H9 (cell line): ENCODE measurements at regions not wholly inside any gene's neighbourhood (a gene's known extent, or its start where the extent isn't known, plus 50 kb on each side); places are given as distances from the start of the nearest gene placed in this dataset.

Experiments
- DNase-seq: peaks from one replicate; pipeline ENCODE4 v3.0.0-alpha.2; 2017
- H2AFZ ChIP-seq: one replicate; pipeline ENCODE4 v1.6.1; 2013; ENCODE audit warnings: mild to moderate bottlenecking, low read length, control low read depth, moderate library complexity
- H2AK5ac ChIP-seq: 2 replicates; pipeline ENCODE4 v1.6.1; 2013; ENCODE audit warnings: low read length, control low read depth, mixed read lengths; ENCODE audit not compliant: insufficient read length
- H2BK120ac ChIP-seq: one replicate; pipeline ENCODE4 v1.6.1; 2013; ENCODE audit warnings: low read depth, mild to moderate bottlenecking, low read length, control low read depth, inconsistent platforms; ENCODE audit not compliant: poor library complexity, severe bottlenecking
- H2BK12ac ChIP-seq: 2 replicates; pipeline ENCODE4 v1.6.1; 2013; ENCODE audit warnings: low read length, control low read depth, mixed read lengths, low read depth; ENCODE audit not compliant: insufficient read length
- H2BK15ac ChIP-seq: 2 replicates; pipeline ENCODE4 v1.6.1; 2013; ENCODE audit warnings: low read depth, low read length, control low read depth
- H2BK20ac ChIP-seq: one replicate; pipeline ENCODE4 v1.6.1; 2013; ENCODE audit warnings: low read depth, mild to moderate bottlenecking, low read length, control low read depth, inconsistent platforms; ENCODE audit not compliant: poor library complexity, severe bottlenecking
- H2BK5ac ChIP-seq: 2 replicates; pipeline ENCODE4 v1.6.1; 2013; ENCODE audit warnings: low read length, control low read depth, mixed read lengths; ENCODE audit not compliant: insufficient read length
- H3K14ac ChIP-seq: 2 replicates; pipeline ENCODE4 v1.6.1; 2013; ENCODE audit warnings: low read length, control low read depth; ENCODE audit not compliant: insufficient read depth
- H3K18ac ChIP-seq: 2 replicates; pipeline ENCODE4 v1.6.1; 2013; ENCODE audit warnings: low read depth, mild to moderate bottlenecking, mixed read lengths, low read length, control low read depth; ENCODE audit not compliant: insufficient read length
- H3K23ac ChIP-seq: 2 replicates; pipeline ENCODE4 v1.6.1; 2013; ENCODE audit warnings: low read length, control low read depth, mixed read lengths, low read depth; ENCODE audit not compliant: insufficient read length
- H3K23me2 ChIP-seq: 2 replicates; pipeline ENCODE4 v1.6.1; 2013; ENCODE audit warnings: low read depth, mild to moderate bottlenecking, mixed read lengths, low read length, control low read depth; ENCODE audit not compliant: insufficient read length, poor library complexity, severe bottlenecking
- H3K27ac ChIP-seq: 2 replicates; pipeline ENCODE4 v1.5.1; 2013; ENCODE audit warnings: low read length, control low read depth, mixed read lengths, low read depth; ENCODE audit not compliant: insufficient read length
- H3K27me3 ChIP-seq: 2 replicates; pipeline ENCODE4 v1.6.1; 2013; ENCODE audit warnings: low read length, control low read depth, inconsistent platforms; ENCODE audit not compliant: insufficient read depth
- H3K4ac ChIP-seq: 2 replicates; pipeline ENCODE4 v1.6.1; 2013; ENCODE audit warnings: low read depth, mild to moderate bottlenecking, control low read depth, inconsistent platforms, low read length, moderate library complexity
- H3K4me1 ChIP-seq: 2 replicates; pipeline ENCODE4 v1.6.1; 2013; ENCODE audit warnings: low read length, control low read depth, inconsistent platforms; ENCODE audit not compliant: insufficient read depth
- H3K4me2 ChIP-seq: 2 replicates; pipeline ENCODE4 v1.6.1; 2013; ENCODE audit warnings: low read length, control low read depth, mixed read lengths; ENCODE audit not compliant: insufficient read length, insufficient read depth
- H3K56ac ChIP-seq: 2 replicates; pipeline ENCODE4 v1.6.1; 2013; ENCODE audit warnings: low read depth, mild to moderate bottlenecking, mixed read lengths, low read length, control low read depth; ENCODE audit not compliant: insufficient read length
- H3K79me1 ChIP-seq: 2 replicates; pipeline ENCODE4 v1.6.1; 2013; ENCODE audit warnings: low read depth, mild to moderate bottlenecking, moderate library complexity, low read length, control low read depth, inconsistent platforms; ENCODE audit not compliant: insufficient read depth, poor library complexity, severe bottlenecking
- H3K79me2 ChIP-seq: 2 replicates; pipeline ENCODE4 v1.6.1; 2013; ENCODE audit warnings: low read length, control low read depth, inconsistent platforms; ENCODE audit not compliant: insufficient read depth
- H3K9ac ChIP-seq: 2 replicates; pipeline ENCODE4 v1.6.1; 2013; ENCODE audit warnings: low read length, control low read depth, mixed read lengths; ENCODE audit not compliant: insufficient read length; ENCODE audit errors: extremely low read depth
- H3K9me3 ChIP-seq: one replicate; pipeline ENCODE4 v1.6.1; 2013; ENCODE audit warnings: low read depth, low read length, inconsistent platforms; ENCODE audit not compliant: control insufficient read depth
- H3T11ph ChIP-seq: one replicate; pipeline ENCODE4 v1.6.1; 2013; ENCODE audit warnings: mild to moderate bottlenecking, low read length, control low read depth, inconsistent platforms
- H4K20me1 ChIP-seq: one replicate; pipeline ENCODE4 v1.6.1; 2013; ENCODE audit not compliant: control insufficient read depth, insufficient read length, insufficient read depth
- H4K5ac ChIP-seq: 2 replicates; pipeline ENCODE4 v1.6.1; 2013; ENCODE audit warnings: low read depth, mild to moderate bottlenecking, mixed read lengths, low read length, control low read depth; ENCODE audit not compliant: insufficient read length
- H4K8ac ChIP-seq: replicated peaks from 2 replicates; pipeline ENCODE4 v1.6.1; 2013; ENCODE audit warnings: low read length, control low read depth, mixed read lengths, low read depth; ENCODE audit not compliant: insufficient read length
- H4K91ac ChIP-seq: 2 replicates; pipeline ENCODE4 v1.6.1; 2013; ENCODE audit warnings: low read depth, mild to moderate bottlenecking, moderate library complexity, mixed read lengths, low read length, control low read depth; ENCODE audit not compliant: insufficient read length
- H3K27ac Mint-ChIP-seq, 3 experiments: 2 replicates in 2 of 3; 3 replicates in 1 of 3; pipeline ENCODE4 v1.8.0; 2020 to 2021; ENCODE audit warnings: mixed read lengths in 3 of 3, mild to moderate bottlenecking in 1 of 3, moderate library complexity in 1 of 3
- H3K27me3 Mint-ChIP-seq: 2 replicates; pipeline ENCODE4 v1.8.0; 2021; ENCODE audit warnings: low read depth, mild to moderate bottlenecking, moderate library complexity, mixed read lengths
- H3K36me3 Mint-ChIP-seq, 3 experiments: 2 replicates in 2 of 3; 3 replicates in 1 of 3; pipeline ENCODE4 v1.8.0; 2020 to 2021; ENCODE audit warnings: low read depth in 3 of 3, mixed read lengths in 3 of 3; ENCODE audit not compliant: insufficient read depth in 1 of 3
- H3K4me1 Mint-ChIP-seq, 2 experiments: 2 replicates each; pipeline ENCODE4 v1.8.0; 2020; ENCODE audit warnings: mixed read lengths in 2 of 2
- H3K4me3 Mint-ChIP-seq, 2 experiments: 2 replicates in 1 of 2; 3 replicates in 1 of 2; pipeline ENCODE4 v1.8.0; 2020 to 2021; ENCODE audit warnings: mild to moderate bottlenecking in 2 of 2, mixed read lengths in 2 of 2, moderate library complexity in 1 of 2
- H3K9me3 Mint-ChIP-seq, 2 experiments: 2 replicates in 1 of 2; 3 replicates in 1 of 2; pipeline ENCODE4 v1.8.0; 2020; ENCODE audit warnings: mild to moderate bottlenecking in 2 of 2, mixed read lengths in 2 of 2, moderate library complexity in 1 of 2
- CTCF ChIP-seq: fragments of 200-600 bp; sonication (generic); conservative IDR thresholded peaks from 3 replicates; pipeline ENCODE4 v1.8.0; 2021; ENCODE audit warnings: antibody characterized with exemption, mild to moderate bottlenecking
- WGBS: extraction: QIAGEN DNeasy Blood & Tissue Kit; methylation state at CpG from one replicate; pipeline ENCODE4 v1.1.7; 2013; ENCODE audit warnings: missing lambda C conversion rate, low lambda C conversion rate, mixed read lengths; ENCODE audit not compliant: insufficient read length; ENCODE audit errors: extremely low coverage; 5-methylcytosine and 5-hydroxymethylcytosine counted together

GRCh38 chr6:150456902-150457643, 88.3 kb downstream of the IYD start:
- Histone ChIP-seq H3K4me2 (no peak overlapping the region), H3K9me3 (no peaks in the 10 kb centered on the region), H2AFZ (no peak overlapping the region), H2BK120ac (no peak overlapping the region), H3K79me2 (no peaks in the 10 kb centered on the region), H3K23me2 (no peaks in the 10 kb centered on the region), H3K9ac (no peak overlapping the region), H3K18ac (no peak overlapping the region), H2BK5ac (no peak overlapping the region), H3T11ph (no peak overlapping the region), H2BK20ac (no peak overlapping the region), H4K91ac (no peak overlapping the region), H4K8ac (no peak overlapping the region), H3K56ac (no peak overlapping the region), H4K5ac (no peak overlapping the region), H3K27me3 (no peaks in the 10 kb centered on the region), H3K4me1 (no peaks in the 10 kb centered on the region), H2BK15ac (no peak overlapping the region), H3K14ac (no peak overlapping the region), H4K20me1 (no peaks in the 10 kb centered on the region), H2BK12ac (no peak overlapping the region), H3K23ac (no peak overlapping the region), H3K4ac (no peak overlapping the region), H3K27ac (no peak overlapping the region), H3K79me1 (no peaks in the 10 kb centered on the region), H2AK5ac (no peak overlapping the region)
- Mint-ChIP-seq H3K36me3 (no peaks in the 10 kb centered on the region; a peak in 1 of 7 replicates), H3K4me1 (peaks cover 12 to 22% of the 10 kb centered on the region in 2 experiments), H3K9me3 (no peaks in the 10 kb centered on the region), H3K4me3 (no peak overlapping the region), H3K27me3 (peaks cover under 1% of the 10 kb centered on the region; the same call in 1 of the 2 replicates), H3K27ac (no peak overlapping the region; a peak in 1 of 7 replicates)
- TF ChIP-seq CTCF = no peak
- no peak for DNase-seq
- WGBS = no CpG with 5 or more reads among the region's 7 CpGs
